ENCODE measurements at regions not wholly inside any gene's neighbourhood (a gene's known extent, or its start where the extent isn't known, plus 50 kb on each side); places are given as distances from the start of the nearest gene placed in this dataset.

DNA sequence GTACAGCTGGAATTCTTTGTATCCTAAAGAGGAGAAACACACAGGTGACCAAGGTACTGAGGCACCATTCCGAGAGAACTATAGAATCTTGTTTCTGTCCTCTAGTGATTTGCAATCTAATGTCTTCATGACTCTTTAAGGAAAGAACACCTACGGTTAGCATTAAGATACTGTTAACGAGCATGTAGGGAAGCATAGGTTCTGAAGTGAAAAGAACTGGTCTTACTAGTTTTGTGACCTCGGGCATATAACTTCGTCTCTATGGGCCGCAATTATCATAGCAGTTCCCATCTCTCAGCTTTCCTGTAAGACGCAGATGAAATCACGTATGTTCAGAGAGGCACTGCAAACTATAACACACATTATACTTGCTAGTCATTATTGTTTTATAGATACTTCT lies 193.0 kb upstream of the NBEA start:
- Histone ChIP-seq H3K4ac (ENCODE audit: low read length) (no peak overlapping the region), H3K4me2 (ENCODE audit: insufficient read depth, low read length, poor library complexity, severe bottlenecking) (no peak overlapping the region), H3K36me3 (replicated peaks in 1 of 2; ENCODE audit: control insufficient read depth in 2 of 2, insufficient read depth in 2 of 2, low read length in 2 of 2) (no peaks in the 10 kb centered on the region), H3K79me1 (ENCODE audit: low read depth, low read length) (no peaks in the 10 kb centered on the region), H2AFZ (ENCODE audit: low read length) (no peak overlapping the region), H4K91ac (ENCODE audit: low read depth, low read length, poor library complexity) (no peak overlapping the region), H2BK5ac (ENCODE audit: low read length) (no peak overlapping the region), H2BK120ac (ENCODE audit: low read depth, low read length) (no peak overlapping the region), H3K9me3 (replicated peaks in 1 of 2; ENCODE audit: control insufficient read depth in 2 of 2, insufficient read depth in 1 of 2, low read depth in 1 of 2, low read length in 2 of 2) (no peaks in the 10 kb centered on the region), H4K8ac (ENCODE audit: low read depth, low read length) (no peak overlapping the region), H2BK12ac (ENCODE audit: low read length) (no peak overlapping the region), H3K9ac (ENCODE audit: low read depth, low read length, poor library complexity) (no peak overlapping the region), H2BK15ac (ENCODE audit: low read length) (no peak overlapping the region), H3K4me3 (ENCODE audit: low read length in 2 of 2) (no peak overlapping the region), H3K14ac (ENCODE audit: low read length) (no peak overlapping the region), H3K18ac (ENCODE audit: low read length) (no peak overlapping the region), H3K23ac (ENCODE audit: low read depth, low read length, poor library complexity) (no peak overlapping the region), H3K27me3 (ENCODE audit: control insufficient read depth in 3 of 3, insufficient read depth in 3 of 3, low read depth in 1 of 3, low read length in 3 of 3) (peaks cover 0 to 4% (median 0%) of the 10 kb centered on the region in 3 experiments), H3K4me1 (ENCODE audit: control insufficient read depth in 2 of 2, insufficient read depth in 1 of 2, low read depth in 1 of 2, low read length in 2 of 2) (peaks cover 0 to 2% of the 10 kb centered on the region in 2 donors), H2AK5ac (ENCODE audit: low read depth, low read length) (no peak overlapping the region), H3K27ac (replicated peaks; ENCODE audit: low read length) (no peak overlapping the region)
- no peak for DNase-seq (ENCODE audit: low spot score)
- no CpG with 5 or more reads among the region's 8 CpGs for WGBS, 2 donors (ENCODE audit: extremely low coverage in 2 of 2, insufficient read length in 2 of 2, insufficient replicate concordance in 1 of 2)

DNA sequence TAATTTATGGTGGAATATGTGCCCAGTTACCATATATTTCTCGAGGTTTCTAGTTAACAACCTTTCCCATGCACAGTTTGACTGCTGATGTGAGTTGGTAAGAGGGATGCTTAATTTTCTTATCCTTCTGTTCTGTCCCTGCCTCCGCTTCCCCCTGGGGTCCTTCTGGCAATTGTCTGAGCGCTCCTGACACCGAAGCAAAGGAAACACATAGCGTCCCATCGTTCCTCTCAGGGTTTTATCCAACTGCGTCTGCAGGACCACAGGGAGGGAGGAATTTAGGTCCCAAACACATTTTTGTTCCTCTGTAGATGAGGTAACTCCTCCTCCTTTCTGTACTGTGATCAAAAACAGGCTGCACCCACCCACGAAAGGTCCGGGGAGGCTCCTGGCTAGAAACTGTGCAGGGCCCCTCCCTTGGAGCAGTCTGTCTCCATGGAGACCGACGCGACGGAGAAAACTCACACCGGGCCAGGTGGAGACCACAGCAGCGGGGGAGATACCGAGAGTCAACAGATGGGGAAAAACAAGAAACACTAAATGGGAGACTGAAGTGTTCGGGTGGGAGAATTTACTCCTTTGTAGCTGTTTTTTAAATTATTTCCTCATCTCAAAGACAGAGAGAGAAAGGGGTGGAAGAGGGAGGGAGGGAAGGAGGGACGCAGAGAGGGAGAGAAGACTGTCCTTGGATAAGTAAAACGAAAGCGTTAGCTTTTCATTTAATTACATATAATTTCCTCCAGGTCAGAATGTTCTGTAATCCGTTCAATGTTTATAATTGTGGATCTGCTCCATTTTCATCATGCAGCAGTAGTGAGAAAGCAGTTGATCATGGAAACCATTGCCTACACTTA lies 191.8 kb upstream of the NBEA start:
- no peaks in the 10 kb centered on the region for H3K9me3 ChIP-seq (replicated peaks in 1 of 2; ENCODE audit: control insufficient read depth in 2 of 2, insufficient read depth in 1 of 2, low read depth in 1 of 2, low read length in 2 of 2)
- no peak overlapping the region for H3K4ac ChIP-seq (ENCODE audit: low read length)
- no peak overlapping the region for H4K91ac ChIP-seq (ENCODE audit: low read depth, low read length, poor library complexity)
- H3K27ac ChIP-seq (replicated peaks; ENCODE audit: low read length): no peak overlapping the region
- peak; percentile 20 for DNase-seq (ENCODE audit: low spot score)
- no peak overlapping the region for H4K8ac ChIP-seq (ENCODE audit: low read depth, low read length)
- WGBS, 2 donors (ENCODE audit: extremely low coverage in 2 of 2, insufficient read length in 2 of 2, insufficient replicate concordance in 1 of 2): no CpG with 5 or more reads among the region's 21 CpGs
- H2BK12ac ChIP-seq (ENCODE audit: low read length): no peak overlapping the region
- peak overlapping the region in 1 of 2 donors; percentile 31 for H3K4me3 ChIP-seq (ENCODE audit: low read length in 2 of 2)
- H3K14ac ChIP-seq (ENCODE audit: low read length): no peak overlapping the region
- no peak overlapping the region for H2AK5ac ChIP-seq (ENCODE audit: low read depth, low read length)
- H3K36me3 ChIP-seq (replicated peaks in 1 of 2; ENCODE audit: control insufficient read depth in 2 of 2, insufficient read depth in 2 of 2, low read length in 2 of 2): no peaks in the 10 kb centered on the region
- no peak overlapping the region for H2BK120ac ChIP-seq (ENCODE audit: low read depth, low read length)
- no peak overlapping the region for H3K9ac ChIP-seq (ENCODE audit: low read depth, low read length, poor library complexity)
- H2AFZ ChIP-seq (ENCODE audit: low read length): peak overlapping the region; percentile 47
- no peaks in the 10 kb centered on the region for H3K79me1 ChIP-seq (ENCODE audit: low read depth, low read length)
- H3K4me1 ChIP-seq (ENCODE audit: control insufficient read depth in 2 of 2, insufficient read depth in 1 of 2, low read depth in 1 of 2, low read length in 2 of 2): peaks cover 0 to 2% of the 10 kb centered on the region in 2 donors
- peak overlapping the region; percentile 6 for H3K23ac ChIP-seq (ENCODE audit: low read depth, low read length, poor library complexity)
- no peak overlapping the region for H2BK5ac ChIP-seq (ENCODE audit: low read length)
- H2BK15ac ChIP-seq (ENCODE audit: low read length): no peak overlapping the region
- H3K27me3 ChIP-seq (ENCODE audit: control insufficient read depth in 3 of 3, insufficient read depth in 3 of 3, low read depth in 1 of 3, low read length in 3 of 3): peaks cover 0 to 4% (median 0%) of the 10 kb centered on the region in 3 experiments
- peak overlapping the region; percentile 68 for H3K4me2 ChIP-seq (ENCODE audit: insufficient read depth, low read length, poor library complexity, severe bottlenecking)
- no peak overlapping the region for H3K18ac ChIP-seq (ENCODE audit: low read length)

DNA sequence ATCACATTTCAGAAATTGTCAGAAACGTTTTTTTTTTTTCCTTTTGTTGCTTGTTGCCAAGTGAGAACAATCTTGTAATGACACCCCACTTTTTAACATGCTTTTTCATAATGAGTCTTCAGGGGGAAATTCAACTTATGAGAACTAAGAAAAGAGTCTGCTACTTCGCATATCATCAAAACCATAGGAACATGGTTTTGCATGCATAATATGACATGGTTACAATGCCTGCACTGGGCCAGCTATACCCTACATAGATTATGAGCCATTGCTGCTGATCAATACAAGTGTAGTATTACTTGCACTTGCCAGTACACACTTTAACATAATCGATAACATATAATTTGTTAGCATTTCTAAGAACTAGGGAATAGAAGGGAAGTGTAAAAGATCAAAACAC lies 191.0 kb upstream of the NBEA start:
- H3K14ac ChIP-seq (ENCODE audit: low read length): no peak overlapping the region
- WGBS, 2 donors (ENCODE audit: extremely low coverage in 2 of 2, insufficient read length in 2 of 2, insufficient replicate concordance in 1 of 2): no CpG with 5 or more reads among the region's 3 CpGs
- H3K27ac ChIP-seq (replicated peaks; ENCODE audit: low read length): no peak overlapping the region
- H3K23ac ChIP-seq (ENCODE audit: low read depth, low read length, poor library complexity): no peak overlapping the region
- H3K18ac ChIP-seq (ENCODE audit: low read length): no peak overlapping the region
- H3K9me3 ChIP-seq (replicated peaks in 1 of 2; ENCODE audit: control insufficient read depth in 2 of 2, insufficient read depth in 1 of 2, low read depth in 1 of 2, low read length in 2 of 2): no peaks in the 10 kb centered on the region
- no peak overlapping the region for H2BK12ac ChIP-seq (ENCODE audit: low read length)
- no peak overlapping the region for H2BK5ac ChIP-seq (ENCODE audit: low read length)
- no peak overlapping the region for H3K4me2 ChIP-seq (ENCODE audit: insufficient read depth, low read length, poor library complexity, severe bottlenecking)
- H2BK120ac ChIP-seq (ENCODE audit: low read depth, low read length): no peak overlapping the region
- H3K79me1 ChIP-seq (ENCODE audit: low read depth, low read length): no peaks in the 10 kb centered on the region
- peaks cover 0 to 2% of the 10 kb centered on the region in 2 donors for H3K4me1 ChIP-seq (ENCODE audit: control insufficient read depth in 2 of 2, insufficient read depth in 1 of 2, low read depth in 1 of 2, low read length in 2 of 2)
- no peak for DNase-seq (ENCODE audit: low spot score)
- H3K4me3 ChIP-seq (ENCODE audit: low read length in 2 of 2): no peak overlapping the region
- H2BK15ac ChIP-seq (ENCODE audit: low read length): no peak overlapping the region
- H3K4ac ChIP-seq (ENCODE audit: low read length): no peak overlapping the region
- H2AFZ ChIP-seq (ENCODE audit: low read length): no peak overlapping the region
- H2AK5ac ChIP-seq (ENCODE audit: low read depth, low read length): no peak overlapping the region
- no peak overlapping the region for H4K8ac ChIP-seq (ENCODE audit: low read depth, low read length)
- H3K9ac ChIP-seq (ENCODE audit: low read depth, low read length, poor library complexity): no peak overlapping the region
- H3K36me3 ChIP-seq (replicated peaks in 1 of 2; ENCODE audit: control insufficient read depth in 2 of 2, insufficient read depth in 2 of 2, low read length in 2 of 2): no peaks in the 10 kb centered on the region
- no peak overlapping the region for H4K91ac ChIP-seq (ENCODE audit: low read depth, low read length, poor library complexity)
- H3K27me3 ChIP-seq (ENCODE audit: control insufficient read depth in 3 of 3, insufficient read depth in 3 of 3, low read depth in 1 of 3, low read length in 3 of 3): peaks cover 0 to 4% (median 0%) of the 10 kb centered on the region in 3 experiments

DNA sequence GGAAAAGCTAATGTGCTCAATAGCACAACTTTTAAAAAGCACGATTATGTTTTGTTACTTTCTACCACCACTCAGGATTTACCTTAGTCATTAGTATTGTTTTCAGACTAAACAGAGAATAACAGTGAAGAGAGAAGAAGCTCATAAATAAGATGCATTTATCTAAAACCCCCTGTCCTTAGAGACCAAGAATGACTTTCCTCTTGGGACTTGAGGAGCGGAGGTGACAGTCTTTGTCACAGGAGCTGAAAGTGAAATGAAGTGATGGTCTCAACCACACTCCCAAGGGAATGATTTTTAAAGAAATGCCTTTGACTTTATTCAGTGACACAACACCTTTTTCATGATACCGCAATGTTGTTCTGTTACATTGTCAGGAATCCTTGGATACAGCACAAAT lies 190.6 kb upstream of the NBEA start:
- Histone ChIP-seq H3K23ac (ENCODE audit: low read depth, low read length, poor library complexity) (no peak overlapping the region), H2BK12ac (ENCODE audit: low read length) (no peak overlapping the region), H3K79me1 (ENCODE audit: low read depth, low read length) (no peaks in the 10 kb centered on the region), H2BK120ac (ENCODE audit: low read depth, low read length) (no peak overlapping the region), H2AK5ac (ENCODE audit: low read depth, low read length) (no peak overlapping the region), H3K9ac (ENCODE audit: low read depth, low read length, poor library complexity) (no peak overlapping the region), H3K27ac (replicated peaks; ENCODE audit: low read length) (no peak overlapping the region), H4K91ac (ENCODE audit: low read depth, low read length, poor library complexity) (no peak overlapping the region), H3K27me3 (ENCODE audit: control insufficient read depth in 3 of 3, insufficient read depth in 3 of 3, low read depth in 1 of 3, low read length in 3 of 3) (peaks cover 0 to 4% (median 0%) of the 10 kb centered on the region in 3 experiments), H3K4ac (ENCODE audit: low read length) (no peak overlapping the region), H3K18ac (ENCODE audit: low read length) (no peak overlapping the region), H3K4me2 (ENCODE audit: insufficient read depth, low read length, poor library complexity, severe bottlenecking) (no peak overlapping the region), H3K4me3 (ENCODE audit: low read length in 2 of 2) (no peak overlapping the region), H3K9me3 (replicated peaks in 1 of 2; ENCODE audit: control insufficient read depth in 2 of 2, insufficient read depth in 1 of 2, low read depth in 1 of 2, low read length in 2 of 2) (no peaks in the 10 kb centered on the region), H3K4me1 (ENCODE audit: control insufficient read depth in 2 of 2, insufficient read depth in 1 of 2, low read depth in 1 of 2, low read length in 2 of 2) (peaks cover 0 to 2% of the 10 kb centered on the region in 2 donors), H2BK5ac (ENCODE audit: low read length) (no peak overlapping the region), H2BK15ac (ENCODE audit: low read length) (no peak overlapping the region), H4K8ac (ENCODE audit: low read depth, low read length) (no peak overlapping the region), H3K36me3 (replicated peaks in 1 of 2; ENCODE audit: control insufficient read depth in 2 of 2, insufficient read depth in 2 of 2, low read length in 2 of 2) (no peaks in the 10 kb centered on the region), H3K14ac (ENCODE audit: low read length) (no peak overlapping the region), H2AFZ (ENCODE audit: low read length) (no peak overlapping the region)
- DNase-seq (ENCODE audit: low spot score): no peak
- no CpG with 5 or more reads among the region's 3 CpGs for WGBS, 2 donors (ENCODE audit: extremely low coverage in 2 of 2, insufficient read length in 2 of 2, insufficient replicate concordance in 1 of 2)

Measured in neuronal stem cell (in vitro differentiated cells).